H9 (cell line): ENCODE measurements at regions not wholly inside any gene's neighbourhood (a gene's known extent, or its start where the extent isn't known, plus 50 kb on each side); places are given as distances from the start of the nearest gene placed in this dataset.
A peak's percentile ranks its signal among the peaks of the same experiment; 100 is the strongest.

Source experiments
- DNase-seq: peaks from one replicate; pipeline ENCODE4 v3.0.0-alpha.2; 2017
- H2AFZ ChIP-seq: one replicate; pipeline ENCODE4 v1.6.1; 2013; ENCODE audit warnings: mild to moderate bottlenecking, low read length, control low read depth, moderate library complexity
- H2AK5ac ChIP-seq: 2 replicates; pipeline ENCODE4 v1.6.1; 2013; ENCODE audit warnings: low read length, control low read depth, mixed read lengths; ENCODE audit not compliant: insufficient read length
- H2BK120ac ChIP-seq: one replicate; pipeline ENCODE4 v1.6.1; 2013; ENCODE audit warnings: low read depth, mild to moderate bottlenecking, low read length, control low read depth, inconsistent platforms; ENCODE audit not compliant: poor library complexity, severe bottlenecking
- H2BK12ac ChIP-seq: 2 replicates; pipeline ENCODE4 v1.6.1; 2013; ENCODE audit warnings: low read length, control low read depth, mixed read lengths, low read depth; ENCODE audit not compliant: insufficient read length
- H2BK15ac ChIP-seq: 2 replicates; pipeline ENCODE4 v1.6.1; 2013; ENCODE audit warnings: low read depth, low read length, control low read depth
- H2BK20ac ChIP-seq: one replicate; pipeline ENCODE4 v1.6.1; 2013; ENCODE audit warnings: low read depth, mild to moderate bottlenecking, low read length, control low read depth, inconsistent platforms; ENCODE audit not compliant: poor library complexity, severe bottlenecking
- H2BK5ac ChIP-seq: 2 replicates; pipeline ENCODE4 v1.6.1; 2013; ENCODE audit warnings: low read length, control low read depth, mixed read lengths; ENCODE audit not compliant: insufficient read length
- H3K14ac ChIP-seq: 2 replicates; pipeline ENCODE4 v1.6.1; 2013; ENCODE audit warnings: low read length, control low read depth; ENCODE audit not compliant: insufficient read depth
- H3K18ac ChIP-seq: 2 replicates; pipeline ENCODE4 v1.6.1; 2013; ENCODE audit warnings: low read depth, mild to moderate bottlenecking, mixed read lengths, low read length, control low read depth; ENCODE audit not compliant: insufficient read length
- H3K23ac ChIP-seq: 2 replicates; pipeline ENCODE4 v1.6.1; 2013; ENCODE audit warnings: low read length, control low read depth, mixed read lengths, low read depth; ENCODE audit not compliant: insufficient read length
- H3K23me2 ChIP-seq: 2 replicates; pipeline ENCODE4 v1.6.1; 2013; ENCODE audit warnings: low read depth, mild to moderate bottlenecking, mixed read lengths, low read length, control low read depth; ENCODE audit not compliant: insufficient read length, poor library complexity, severe bottlenecking
- H3K27ac ChIP-seq: 2 replicates; pipeline ENCODE4 v1.5.1; 2013; ENCODE audit warnings: low read length, control low read depth, mixed read lengths, low read depth; ENCODE audit not compliant: insufficient read length
- H3K27me3 ChIP-seq: 2 replicates; pipeline ENCODE4 v1.6.1; 2013; ENCODE audit warnings: low read length, control low read depth, inconsistent platforms; ENCODE audit not compliant: insufficient read depth
- H3K4ac ChIP-seq: 2 replicates; pipeline ENCODE4 v1.6.1; 2013; ENCODE audit warnings: low read depth, mild to moderate bottlenecking, control low read depth, inconsistent platforms, low read length, moderate library complexity
- H3K4me1 ChIP-seq: 2 replicates; pipeline ENCODE4 v1.6.1; 2013; ENCODE audit warnings: low read length, control low read depth, inconsistent platforms; ENCODE audit not compliant: insufficient read depth
- H3K4me2 ChIP-seq: 2 replicates; pipeline ENCODE4 v1.6.1; 2013; ENCODE audit warnings: low read length, control low read depth, mixed read lengths; ENCODE audit not compliant: insufficient read length, insufficient read depth
- H3K56ac ChIP-seq: 2 replicates; pipeline ENCODE4 v1.6.1; 2013; ENCODE audit warnings: low read depth, mild to moderate bottlenecking, mixed read lengths, low read length, control low read depth; ENCODE audit not compliant: insufficient read length
- H3K79me1 ChIP-seq: 2 replicates; pipeline ENCODE4 v1.6.1; 2013; ENCODE audit warnings: low read depth, mild to moderate bottlenecking, moderate library complexity, low read length, control low read depth, inconsistent platforms; ENCODE audit not compliant: insufficient read depth, poor library complexity, severe bottlenecking
- H3K79me2 ChIP-seq: 2 replicates; pipeline ENCODE4 v1.6.1; 2013; ENCODE audit warnings: low read length, control low read depth, inconsistent platforms; ENCODE audit not compliant: insufficient read depth
- H3K9ac ChIP-seq: 2 replicates; pipeline ENCODE4 v1.6.1; 2013; ENCODE audit warnings: low read length, control low read depth, mixed read lengths; ENCODE audit not compliant: insufficient read length; ENCODE audit errors: extremely low read depth
- H3K9me3 ChIP-seq: one replicate; pipeline ENCODE4 v1.6.1; 2013; ENCODE audit warnings: low read depth, low read length, inconsistent platforms; ENCODE audit not compliant: control insufficient read depth
- H3T11ph ChIP-seq: one replicate; pipeline ENCODE4 v1.6.1; 2013; ENCODE audit warnings: mild to moderate bottlenecking, low read length, control low read depth, inconsistent platforms
- H4K20me1 ChIP-seq: one replicate; pipeline ENCODE4 v1.6.1; 2013; ENCODE audit not compliant: control insufficient read depth, insufficient read length, insufficient read depth
- H4K5ac ChIP-seq: 2 replicates; pipeline ENCODE4 v1.6.1; 2013; ENCODE audit warnings: low read depth, mild to moderate bottlenecking, mixed read lengths, low read length, control low read depth; ENCODE audit not compliant: insufficient read length
- H4K8ac ChIP-seq: replicated peaks from 2 replicates; pipeline ENCODE4 v1.6.1; 2013; ENCODE audit warnings: low read length, control low read depth, mixed read lengths, low read depth; ENCODE audit not compliant: insufficient read length
- H4K91ac ChIP-seq: 2 replicates; pipeline ENCODE4 v1.6.1; 2013; ENCODE audit warnings: low read depth, mild to moderate bottlenecking, moderate library complexity, mixed read lengths, low read length, control low read depth; ENCODE audit not compliant: insufficient read length
- H3K27ac Mint-ChIP-seq, 3 experiments: 2 replicates in 2 of 3; 3 replicates in 1 of 3; pipeline ENCODE4 v1.8.0; 2020 to 2021; ENCODE audit warnings: mixed read lengths in 3 of 3, mild to moderate bottlenecking in 1 of 3, moderate library complexity in 1 of 3
- H3K27me3 Mint-ChIP-seq: 2 replicates; pipeline ENCODE4 v1.8.0; 2021; ENCODE audit warnings: low read depth, mild to moderate bottlenecking, moderate library complexity, mixed read lengths
- H3K36me3 Mint-ChIP-seq, 3 experiments: 2 replicates in 2 of 3; 3 replicates in 1 of 3; pipeline ENCODE4 v1.8.0; 2020 to 2021; ENCODE audit warnings: low read depth in 3 of 3, mixed read lengths in 3 of 3; ENCODE audit not compliant: insufficient read depth in 1 of 3
- H3K4me1 Mint-ChIP-seq, 2 experiments: 2 replicates each; pipeline ENCODE4 v1.8.0; 2020; ENCODE audit warnings: mixed read lengths in 2 of 2
- H3K4me3 Mint-ChIP-seq, 2 experiments: 2 replicates in 1 of 2; 3 replicates in 1 of 2; pipeline ENCODE4 v1.8.0; 2020 to 2021; ENCODE audit warnings: mild to moderate bottlenecking in 2 of 2, mixed read lengths in 2 of 2, moderate library complexity in 1 of 2
- H3K9me3 Mint-ChIP-seq, 2 experiments: 2 replicates in 1 of 2; 3 replicates in 1 of 2; pipeline ENCODE4 v1.8.0; 2020; ENCODE audit warnings: mild to moderate bottlenecking in 2 of 2, mixed read lengths in 2 of 2, moderate library complexity in 1 of 2
- CTCF ChIP-seq: fragments of 200-600 bp; sonication (generic); conservative IDR thresholded peaks from 3 replicates; pipeline ENCODE4 v1.8.0; 2021; ENCODE audit warnings: antibody characterized with exemption, mild to moderate bottlenecking
- WGBS: extraction: QIAGEN DNeasy Blood & Tissue Kit; methylation state at CpG from one replicate; pipeline ENCODE4 v1.1.7; 2013; ENCODE audit warnings: missing lambda C conversion rate, low lambda C conversion rate, mixed read lengths; ENCODE audit not compliant: insufficient read length; ENCODE audit errors: extremely low coverage; 5-methylcytosine and 5-hydroxymethylcytosine counted together

- Histone ChIP-seq H4K8ac (no peak overlapping the region), H3K4me2 (no peak overlapping the region), H2BK12ac (no peak overlapping the region), H2AK5ac (no peak overlapping the region), H2BK20ac (no peak overlapping the region), H3K79me2 (peaks cover 6% of the 10 kb centered on the region; the same call in 1 of the 2 replicates), H3K56ac (no peak overlapping the region), H3K9ac (no peak overlapping the region), H4K5ac (no peak overlapping the region), H3T11ph (no peak overlapping the region), H4K91ac (no peak overlapping the region), H3K14ac (no peak overlapping the region), H2AFZ (no peak overlapping the region), H3K79me1 (peaks cover 3% of the 10 kb centered on the region), H3K4ac (no peak overlapping the region), H2BK120ac (no peak overlapping the region), H2BK5ac (no peak overlapping the region), H3K27ac (no peak overlapping the region), H2BK15ac (no peak overlapping the region; the same call in 1 of the 2 replicates), H3K23ac (no peak overlapping the region), H3K9me3 (no peaks in the 10 kb centered on the region), H3K18ac (no peak overlapping the region), H3K27me3 (no peaks in the 10 kb centered on the region), H3K23me2 (peaks cover 3% of the 10 kb centered on the region), H3K4me1 (peaks cover 2% of the 10 kb centered on the region; the same call in 1 of the 2 replicates), H4K20me1 (no peaks in the 10 kb centered on the region)
- H3K4me3 Mint-ChIP-seq = no peak overlapping the region
- H3K9me3 Mint-ChIP-seq = no peaks in the 10 kb centered on the region
- H3K27ac Mint-ChIP-seq = peak overlapping the region in 1 of 3 experiments; percentile 55; a peak in 1 of 7 replicates
- no peak for TF ChIP-seq CTCF
- H3K4me1 Mint-ChIP-seq = peaks cover 10 to 23% of the 10 kb centered on the region in 2 experiments; a peak in 3 of 4 replicates
- DNase-seq = no peak
- H3K27me3 Mint-ChIP-seq = no peaks in the 10 kb centered on the region
- no CpG with 5 or more reads among the region's 7 CpGs for WGBS
- H3K36me3 Mint-ChIP-seq = peaks cover 0 to 2% (median 0%) of the 10 kb centered on the region in 3 experiments; a peak in 1 of 7 replicates
Measured at GRCh38 chr22:48504519-48505140, 1323.0 kb downstream of the BRD1 start.
